SIG-M5 (cell line): ENCODE measurements at regions not wholly inside any gene's neighbourhood (a gene's known extent, or its start where the extent isn't known, plus 50 kb on each side); places are given as distances from the start of the nearest gene placed in this dataset.

Experiments used
- DNase-seq: peaks from one replicate; lab custom pipeline; 2025; lab: John Stamatoyannopoulos, UW

GRCh38 chr14:98564541-98564940 lies 707.5 kb downstream of the BCL11B start:
- no peak for DNase-seq

DNA sequence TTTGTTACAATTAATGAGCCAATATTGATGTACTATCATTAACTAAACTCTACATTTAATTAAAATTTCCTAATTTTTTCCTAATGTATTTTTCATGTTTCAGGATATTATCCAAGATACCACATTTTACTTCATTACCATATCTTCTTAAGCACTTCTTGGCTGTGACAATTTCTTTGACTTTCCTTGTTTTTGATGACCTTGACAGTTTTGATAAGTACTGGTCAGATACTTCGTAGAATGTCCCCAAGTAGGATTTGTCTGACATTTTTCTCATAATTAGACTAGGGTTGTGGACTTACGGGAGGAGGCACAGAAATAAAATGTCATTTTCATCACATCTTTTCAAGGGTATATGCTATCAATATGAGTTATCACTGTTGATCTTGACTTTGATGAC lies 700.9 kb downstream of the BCL11B start:
- no peak for DNase-seq

- no peak for DNase-seq
Observed at GRCh38 chr14:98573082-98573481, 698.9 kb downstream of the BCL11B start.

DNA sequence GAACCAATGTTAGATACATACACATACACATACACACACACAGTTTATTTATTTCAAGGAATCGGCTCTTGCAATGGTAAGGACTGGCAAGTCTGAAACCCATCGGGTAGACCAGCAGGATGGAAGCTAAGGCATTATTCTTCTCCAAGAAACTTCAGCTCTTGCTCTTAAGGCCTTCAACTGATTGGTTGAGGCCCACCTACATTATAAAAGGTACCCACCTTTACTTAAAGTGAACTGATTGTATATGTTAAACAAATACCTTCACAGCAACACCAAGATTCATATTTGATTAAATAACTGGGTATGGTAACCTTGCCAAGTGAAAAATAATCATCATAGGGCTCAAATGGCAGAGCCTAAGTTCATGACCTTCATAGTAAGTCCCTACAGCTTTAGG lies 695.5 kb downstream of the BCL11B start:
- no peak for DNase-seq

DNA sequence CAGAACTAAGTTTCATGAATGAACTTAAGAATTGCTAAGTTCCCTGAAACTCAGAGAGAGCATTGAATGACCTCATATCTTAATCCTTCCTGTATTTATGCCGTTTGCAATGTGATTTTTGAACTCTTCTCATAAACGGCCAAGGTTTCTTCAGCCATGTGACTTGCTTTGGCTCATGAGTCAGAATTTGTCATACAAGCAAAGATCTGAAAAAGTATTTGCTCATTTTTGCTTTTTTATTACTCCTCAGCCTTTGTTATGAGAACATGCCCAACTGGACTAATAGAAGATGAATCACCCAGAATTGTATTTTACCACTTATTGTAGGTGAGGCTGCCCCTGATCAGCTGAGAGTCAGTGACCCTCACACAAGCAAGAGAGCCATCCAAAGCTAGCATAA lies 693.8 kb downstream of the BCL11B start:
- DNase-seq, result no peak

DNA sequence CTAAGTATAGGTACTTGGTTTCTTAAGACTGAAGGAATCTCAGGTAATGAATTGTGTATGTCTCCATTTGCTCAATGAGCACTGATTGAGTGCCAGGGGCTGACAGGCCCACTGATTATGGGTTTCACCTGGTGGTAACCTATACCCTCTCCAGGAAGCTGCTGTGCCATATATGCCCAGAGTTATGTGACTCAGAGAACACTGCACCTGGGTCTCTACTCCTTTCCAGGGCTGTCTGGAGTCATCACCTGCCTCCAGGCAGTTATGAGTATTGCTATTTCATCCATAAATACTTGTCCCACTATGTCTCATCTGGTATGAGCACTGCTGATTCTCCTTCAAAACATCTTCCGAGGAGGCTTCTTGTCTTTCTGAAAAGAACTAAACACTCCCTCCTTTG lies 692.9 kb downstream of the BCL11B start:
- DNase-seq, result no peak

- DNase-seq, result no peak
Observed at GRCh38 chr14:98580131-98580678, 691.8 kb downstream of the BCL11B start.

DNA sequence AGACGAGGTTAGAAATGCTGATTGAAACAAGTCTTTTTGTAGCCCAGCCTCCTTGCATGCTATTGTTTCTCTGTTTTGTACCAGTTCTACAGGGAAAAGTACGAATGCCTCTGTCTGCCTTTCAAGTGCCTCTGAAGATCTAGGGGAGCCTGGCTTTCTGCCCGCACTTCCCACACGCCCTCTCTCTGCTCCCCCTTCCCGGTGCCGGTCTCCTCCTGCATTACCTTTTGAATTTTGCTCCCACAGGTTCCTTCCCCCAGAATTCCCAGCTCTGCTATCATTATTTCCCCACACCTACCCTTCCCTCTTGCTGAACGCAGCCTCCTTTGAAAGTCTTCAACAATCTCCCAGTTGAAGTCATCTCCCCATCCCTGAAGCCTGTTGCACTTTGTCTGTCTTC lies 689.7 kb downstream of the BCL11B start:
- no peak for DNase-seq

GRCh38 chr14:98591161-98591560 lies 680.8 kb downstream of the BCL11B start:
- no peak for DNase-seq

GRCh38 chr14:98592611-98593170 lies 679.3 kb downstream of the BCL11B start:
- DNase-seq, result no peak

GRCh38 chr14:98593361-98593761 lies 678.6 kb downstream of the BCL11B start:
- no peak for DNase-seq

DNA sequence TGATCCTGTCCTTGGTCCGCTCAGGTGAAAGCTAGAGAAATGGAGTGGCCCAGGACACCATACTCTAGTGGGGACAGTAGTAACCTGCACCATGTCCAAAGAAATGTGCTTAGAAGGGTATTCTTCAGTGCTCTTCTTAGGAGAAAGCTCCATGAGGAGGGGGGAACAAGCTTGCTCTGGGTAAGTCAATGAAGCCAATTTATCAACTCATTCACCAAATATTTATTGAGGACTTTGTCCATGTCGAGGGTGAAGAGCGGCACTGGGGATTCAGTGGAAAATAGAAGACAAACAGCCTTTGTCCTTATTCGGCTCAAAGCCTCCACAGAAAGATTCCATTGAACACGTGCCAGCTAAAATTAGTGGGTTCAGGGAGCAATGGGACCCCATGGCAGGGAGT lies 677.8 kb downstream of the BCL11B start:
- no peak for DNase-seq

DNA sequence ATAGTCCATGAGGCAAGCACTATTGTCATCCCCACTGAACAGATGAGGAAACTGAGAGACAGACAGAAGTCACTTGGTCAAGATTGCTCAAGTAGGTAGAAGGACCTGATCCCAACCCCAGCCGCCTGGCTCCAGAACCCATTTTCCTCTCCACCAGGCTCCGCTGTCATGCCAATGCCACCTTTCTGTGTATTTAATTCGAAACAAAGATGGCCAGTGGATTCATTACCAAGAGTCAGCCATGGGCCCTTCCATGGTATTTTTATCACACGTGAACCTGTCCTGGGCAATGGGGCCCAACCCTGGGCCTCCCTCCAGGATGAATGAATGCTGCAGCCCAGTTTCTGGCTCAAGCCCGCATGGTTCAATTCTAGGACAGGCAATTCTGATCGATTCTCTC lies 673.4 kb downstream of the BCL11B start:
- DNase-seq, result no peak

- no peak for DNase-seq
Observed at GRCh38 chr14:98599082-98599481, 672.9 kb downstream of the BCL11B start.

DNA sequence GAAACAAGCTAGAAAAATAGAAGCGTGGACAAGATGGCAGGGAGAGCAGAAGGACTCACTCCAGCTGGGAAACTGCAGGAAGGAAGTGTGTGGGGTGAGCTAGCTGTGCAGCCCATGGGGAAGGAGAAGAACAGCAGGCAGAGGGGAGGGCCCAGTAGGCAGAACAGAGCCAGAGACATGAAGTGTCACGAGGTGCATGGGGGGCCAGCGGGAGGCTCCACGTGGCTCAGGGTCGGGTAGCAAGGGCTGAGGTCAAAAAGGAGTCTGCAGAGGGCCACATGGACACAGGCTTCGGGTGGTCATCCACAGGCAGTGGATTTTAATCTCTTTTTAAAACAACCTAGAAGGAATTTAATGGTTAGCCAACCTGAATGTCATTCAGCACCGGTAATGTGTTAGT lies 669.0 kb downstream of the BCL11B start:
- DNase-seq, result no peak

DNA sequence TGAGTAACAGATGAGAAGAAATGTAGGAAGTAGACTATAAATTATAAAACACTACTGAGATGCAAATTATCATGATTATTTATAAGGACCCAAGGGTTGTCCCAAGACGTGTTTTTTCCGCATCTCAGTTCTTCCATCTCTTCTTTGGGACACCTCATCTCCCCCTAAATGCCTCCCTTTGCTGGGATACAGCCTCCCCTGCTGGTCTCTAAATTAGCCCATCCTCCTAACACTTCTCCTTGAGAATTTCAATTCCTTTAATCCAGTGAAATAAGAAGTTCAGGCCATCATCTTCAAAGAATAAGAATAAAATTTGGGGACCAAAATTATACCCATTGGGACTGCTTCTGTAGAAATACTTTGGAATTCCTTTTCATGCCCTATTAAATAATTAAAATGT lies 667.0 kb downstream of the BCL11B start:
- no peak for DNase-seq

DNA sequence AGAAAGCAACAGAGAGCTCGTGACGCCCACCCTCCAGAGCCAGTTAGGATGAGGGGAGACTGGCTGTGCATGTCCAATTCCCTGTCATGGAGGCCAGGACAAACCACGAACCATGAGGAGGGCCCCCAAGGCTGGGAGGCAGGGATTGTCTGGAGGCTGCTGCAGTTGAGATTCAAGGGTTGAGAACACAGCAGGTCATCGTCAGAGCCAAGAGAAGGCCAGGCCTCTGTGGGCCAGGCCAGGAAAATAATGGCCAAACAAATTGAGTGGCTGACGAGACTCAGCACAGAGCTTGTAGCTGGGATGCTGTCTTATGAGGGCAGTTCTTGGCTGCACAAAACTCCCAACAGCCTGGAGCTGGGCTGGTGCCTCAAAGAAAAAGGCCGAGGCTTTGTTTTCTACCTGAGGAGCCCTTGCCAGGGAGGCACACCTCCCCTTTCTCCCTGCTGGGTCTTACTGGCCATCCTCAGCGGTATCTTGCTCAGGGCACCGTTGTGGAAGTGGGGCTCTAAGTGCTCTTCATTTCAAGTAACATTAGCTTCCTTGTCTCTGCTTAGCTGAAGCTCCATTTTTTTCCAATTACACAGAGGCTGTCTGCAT lies 665.9 kb downstream of the BCL11B start:
- no peak for DNase-seq

GRCh38 chr14:98606816-98607215 lies 665.2 kb downstream of the BCL11B start:
- no peak for DNase-seq

DNA sequence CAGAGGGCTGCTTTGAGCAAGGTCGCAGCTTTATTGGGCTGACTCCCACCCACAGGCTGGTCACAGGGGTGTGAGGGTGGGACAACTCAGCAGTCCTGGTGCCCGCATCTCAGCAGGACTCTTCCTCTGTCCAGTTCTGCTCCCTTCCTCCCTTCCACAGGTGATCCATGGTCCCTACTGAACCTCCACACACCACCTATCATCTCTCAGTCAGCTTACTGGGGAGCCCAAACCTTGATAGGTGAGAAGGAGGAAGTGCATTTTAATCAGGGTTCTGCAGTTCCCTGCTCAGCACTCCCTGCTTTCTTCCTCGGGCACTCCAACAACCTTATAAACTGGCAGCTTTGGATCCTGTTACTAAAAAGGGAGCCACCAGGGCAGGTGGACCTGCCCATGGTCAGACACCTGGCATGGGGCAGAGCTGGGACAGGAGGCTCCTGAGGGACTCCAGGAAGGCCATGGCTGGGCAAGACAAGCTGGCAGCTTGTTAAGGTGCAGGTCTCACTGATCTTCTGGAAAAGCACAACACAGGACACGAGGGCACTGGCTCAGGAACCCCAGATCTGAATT lies 664.6 kb downstream of the BCL11B start:
- no peak for DNase-seq

DNA sequence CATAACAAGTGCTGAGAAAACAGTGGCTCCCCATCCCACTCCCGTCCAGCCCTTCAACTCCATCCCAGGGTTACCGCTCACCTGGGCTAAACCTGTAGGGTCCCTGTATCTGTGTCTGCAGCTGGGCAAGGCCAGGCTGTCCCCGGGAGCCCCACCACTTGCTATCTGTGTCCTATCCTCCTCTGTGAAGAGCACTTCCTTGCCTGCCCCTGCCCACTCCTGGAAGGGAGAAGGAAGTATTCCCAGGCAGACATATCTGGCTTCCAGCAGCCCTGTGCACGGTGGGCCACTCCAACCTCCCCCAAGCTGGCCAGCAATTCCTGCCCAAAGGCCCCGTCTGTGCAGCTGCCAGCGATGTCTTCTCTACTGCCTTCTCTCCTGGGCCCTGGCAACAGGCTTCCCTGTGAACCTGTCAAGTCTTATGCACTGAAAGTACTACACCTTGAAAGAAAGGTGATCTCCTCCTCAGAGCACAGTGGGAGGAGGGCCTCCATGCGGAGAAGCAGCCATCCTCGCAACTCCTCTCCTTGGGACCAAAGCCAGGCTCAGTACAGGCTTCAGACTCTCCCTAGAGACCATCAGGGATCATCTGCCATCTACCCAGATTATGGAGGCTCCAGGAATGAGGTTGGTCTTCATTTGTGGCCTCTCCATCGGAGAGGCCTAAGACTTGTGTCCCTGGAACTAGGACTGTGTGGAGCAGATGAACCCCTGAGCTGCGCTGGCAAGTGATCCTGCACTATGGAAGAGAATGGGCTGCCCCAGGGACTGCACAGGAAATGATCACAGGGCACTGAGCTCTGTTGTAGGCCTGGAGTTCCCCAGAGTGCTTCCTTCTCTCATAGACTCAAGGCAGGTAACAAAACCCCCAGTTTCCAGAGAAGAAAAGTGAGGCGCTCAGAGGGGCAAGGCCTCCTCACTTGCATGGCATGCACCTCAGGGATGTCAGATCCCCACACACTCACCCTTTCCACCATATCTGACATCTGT lies 663.6 kb downstream of the BCL11B start:
- no peak for DNase-seq

DNA sequence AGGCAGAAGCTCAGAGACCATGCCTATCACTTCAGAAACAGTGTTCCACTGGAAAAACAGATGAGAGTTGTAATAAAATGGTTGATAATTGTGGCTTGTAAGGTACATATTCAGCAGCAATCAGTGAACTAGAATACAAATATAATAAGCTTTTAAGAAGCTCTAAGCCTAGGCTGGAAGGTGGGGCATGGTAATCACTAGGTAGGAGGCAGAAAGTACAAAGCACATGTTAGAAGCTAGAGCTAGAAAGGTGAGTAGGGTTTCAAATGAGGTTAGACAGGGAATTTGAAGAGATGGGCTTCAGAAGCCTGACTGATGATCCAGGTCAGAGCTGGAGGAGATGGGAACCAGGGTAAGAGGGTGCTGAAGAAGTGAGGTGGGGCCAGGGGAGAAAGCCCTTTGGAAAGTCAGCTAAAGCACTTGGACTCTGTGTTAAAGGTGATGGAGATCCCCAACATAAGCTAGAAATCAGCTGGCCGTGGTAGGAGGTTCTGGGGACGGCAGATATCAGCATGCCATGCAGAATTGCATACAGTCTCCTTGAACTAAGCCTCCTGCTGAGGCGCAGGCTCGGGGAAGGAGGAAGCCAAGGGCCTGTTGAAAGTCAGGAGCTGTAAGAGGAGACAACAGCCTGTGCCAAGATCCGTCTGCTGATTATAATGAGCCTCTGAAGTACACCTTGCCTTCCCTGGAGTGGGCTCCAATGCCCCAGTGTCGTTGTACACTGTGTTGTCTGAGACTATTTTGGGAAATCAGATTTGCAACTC lies 659.4 kb downstream of the BCL11B start:
- no peak for DNase-seq

DNA sequence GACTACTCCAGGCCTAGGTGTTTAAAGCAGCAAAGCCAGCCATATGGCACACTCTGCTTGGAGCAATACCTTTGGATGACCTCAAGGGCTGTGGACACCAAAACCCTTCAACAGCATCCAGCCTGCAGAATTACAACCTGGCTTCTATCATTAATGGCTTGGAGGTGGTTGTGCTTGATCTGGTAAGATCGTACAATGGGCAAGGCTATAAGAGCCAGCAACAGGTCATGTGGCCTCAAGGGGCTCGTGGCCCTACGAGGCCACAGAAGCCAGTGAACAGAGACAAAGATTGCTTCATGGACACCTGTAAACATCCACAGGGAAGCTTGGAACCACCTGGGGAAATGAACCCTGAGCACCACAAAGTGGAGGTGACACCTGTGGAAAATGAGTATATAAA lies 657.3 kb downstream of the BCL11B start:
- DNase-seq, result no peak
